CD4-positive, alpha-beta T cell (primary cell): ENCODE measurements at regions not wholly inside any gene's neighbourhood (a gene's known extent, or its start where the extent isn't known, plus 50 kb on each side); places are given as distances from the start of the nearest gene placed in this dataset.

Experiments
- ATAC-seq: fragments of 200-7000 bp; cut with Tn5 transposase; one replicate; pipeline ENCODE4 v1.10.0; 2022; ENCODE audit warnings: mild to moderate bottlenecking; ENCODE audit not compliant: poor library complexity
- CTCF ChIA-PET: fragments of 350-600 bp; sonication (Branson Sonifier 250); formaldehyde crosslinking; loops from one replicate; lab custom pipeline; 2021; ENCODE audit warnings: antibody characterized with exemption, inconsistent platforms; lab: Charles Lee
- POLR2A ChIA-PET: fragments of 350-600 bp; sonication (Branson Sonifier 250); formaldehyde crosslinking; loops from one replicate; lab custom pipeline; 2021; ENCODE audit warnings: antibody characterized with exemption, inconsistent platforms; lab: Charles Lee
- DNase-seq, 14 experiments: peaks; one replicate each; pipeline ENCODE4 v3.0.0-alpha.2; 2013 to 2020; ENCODE audit warnings: mixed read lengths in 2 of 14
- H3K27ac ChIP-seq, 2 donors: one replicate each; pipeline versions ENCODE4 v1.5.1 to v1.7.0; 2013; ENCODE audit warnings: low read length in 2 of 2, low read depth in 1 of 2, mild to moderate bottlenecking in 1 of 2
- H3K27me3 ChIP-seq, 2 experiments: 1 replicate in 1 of 2; 2 replicates in 1 of 2; pipeline versions ENCODE4 v1.6.1 to v1.7.0; 2013; ENCODE audit warnings: low read length in 2 of 2, control low read depth in 1 of 2, mild to moderate bottlenecking in 1 of 2, moderate library complexity in 1 of 2; ENCODE audit not compliant: insufficient read depth in 2 of 2, control insufficient read depth in 1 of 2
- H3K36me3 ChIP-seq: one replicate; pipeline ENCODE4 v1.6.1; 2013; ENCODE audit warnings: low read length, control low read depth; ENCODE audit not compliant: insufficient read depth
- H3K4me1 ChIP-seq: one replicate; pipeline ENCODE4 v1.6.1; 2013; ENCODE audit warnings: low read length, control low read depth; ENCODE audit not compliant: insufficient read depth
- H3K4me3 ChIP-seq: one replicate; pipeline ENCODE4 v1.5.1; 2013; ENCODE audit warnings: mild to moderate bottlenecking, low read length, moderate library complexity
- H3K9me3 ChIP-seq, 2 experiments: 1 replicate in 1 of 2; 2 replicates in 1 of 2; pipeline versions ENCODE4 v1.6.1 to v1.7.0; 2013; ENCODE audit warnings: low read length in 2 of 2, mild to moderate bottlenecking in 2 of 2, control low read depth in 1 of 2, moderate library complexity in 1 of 2; ENCODE audit not compliant: control insufficient read depth in 1 of 2, insufficient read depth in 1 of 2
- H3K27ac Mint-ChIP-seq: one replicate; pipeline ENCODE4 v1.8.0; 2020; ENCODE audit warnings: mixed read lengths
- H3K27me3 Mint-ChIP-seq: one replicate; pipeline ENCODE4 v1.8.0; 2021; ENCODE audit warnings: mixed read lengths
- H3K36me3 Mint-ChIP-seq: one replicate; pipeline ENCODE4 v1.8.0; 2021; ENCODE audit warnings: low read depth, mixed read lengths
- H3K4me1 Mint-ChIP-seq: one replicate; pipeline ENCODE4 v1.8.0; 2021; ENCODE audit warnings: low read depth, mixed read lengths
- H3K4me3 Mint-ChIP-seq: one replicate; pipeline ENCODE4 v1.8.0; 2020; ENCODE audit warnings: mild to moderate bottlenecking, mixed read lengths
- H3K9me3 Mint-ChIP-seq: one replicate; pipeline ENCODE4 v1.8.0; 2020; ENCODE audit warnings: mixed read lengths
- CTCF ChIP-seq: fragments of 200-600 bp; IDR thresholded peaks from one replicate; pipeline ENCODE4 v1.8.0; 2022; ENCODE audit warnings: antibody characterized with exemption, mild to moderate bottlenecking
- intact Hi-C, 2 experiments: fragments of 100-400 bp; cut with DNase I in 1 of 2; cut with micrococcal nuclease in 1 of 2; formaldehyde crosslinking; loops; one replicate each; pipeline versions ENCODE4 v1.15.1 to v1.9.0; 2023 to 2025; cut with DNase I, micrococcal nuclease

- no peak overlapping the region for H3K27ac ChIP-seq
- peaks cover 0 to 9% of the 10 kb centered on the region in 2 experiments for H3K9me3 ChIP-seq
- no peak for TF ChIP-seq CTCF
- Mint-ChIP-seq H3K4me3 (no peak overlapping the region), H3K27me3 (no peaks in the 10 kb centered on the region), H3K4me1 (no peaks in the 10 kb centered on the region), H3K9me3 (no peaks in the 10 kb centered on the region), H3K27ac (no peak overlapping the region), H3K36me3 (no peaks in the 10 kb centered on the region)
- no peak overlapping the region for H3K4me3 ChIP-seq
- DNase-seq = no peak
- H3K36me3 ChIP-seq = no peaks in the 10 kb centered on the region
- no peaks in the 10 kb centered on the region for H3K4me1 ChIP-seq
- H3K27me3 ChIP-seq = no peaks in the 10 kb centered on the region
- CTCF ChIA-PET = no interaction called here
- POLR2A ChIA-PET = no interaction called here
- intact Hi-C loops = no loop called here
- ATAC-seq = no peak
Observed at GRCh38 chr3:35385271-35385670, 254.1 kb upstream of the ARPP21 start.

GRCh38 chr3:35389907-35390306 lies 249.4 kb upstream of the ARPP21 start:
- Mint-ChIP-seq H3K4me3 (no peak overlapping the region), H3K36me3 (no peaks in the 10 kb centered on the region), H3K9me3 (peaks cover 9% of the 10 kb centered on the region), H3K27ac (no peak overlapping the region), H3K27me3 (no peaks in the 10 kb centered on the region), H3K4me1 (no peaks in the 10 kb centered on the region)
- POLR2A ChIA-PET = no interaction called here
- Histone ChIP-seq H3K27me3 (no peaks in the 10 kb centered on the region), H3K4me1 (no peaks in the 10 kb centered on the region), H3K9me3 (peaks cover 0 to 16% of the 10 kb centered on the region in 2 experiments), H3K27ac (no peak overlapping the region), H3K4me3 (no peak overlapping the region), H3K36me3 (no peaks in the 10 kb centered on the region)
- no peak for TF ChIP-seq CTCF
- CTCF ChIA-PET = no interaction called here
- no peak for ATAC-seq
- no peak for DNase-seq
- intact Hi-C loops = no loop called here

GRCh38 chr3:35392187-35392586 lies 247.1 kb upstream of the ARPP21 start:
- Mint-ChIP-seq H3K27ac (no peak overlapping the region), H3K4me3 (no peak overlapping the region), H3K9me3 (peaks cover 9% of the 10 kb centered on the region), H3K36me3 (no peaks in the 10 kb centered on the region), H3K27me3 (no peaks in the 10 kb centered on the region), H3K4me1 (no peaks in the 10 kb centered on the region)
- no peaks in the 10 kb centered on the region for H3K4me1 ChIP-seq
- ChIA-PET CTCF (no interaction called here), POLR2A (no interaction called here)
- H3K4me3 ChIP-seq = no peak overlapping the region
- ATAC-seq (no peak), DNase-seq (no peak)
- H3K9me3 ChIP-seq = peaks cover 0 to 19% of the 10 kb centered on the region in 2 experiments
- H3K27me3 ChIP-seq = no peaks in the 10 kb centered on the region
- no peak for TF ChIP-seq CTCF
- no peaks in the 10 kb centered on the region for H3K36me3 ChIP-seq
- H3K27ac ChIP-seq = no peak overlapping the region
- intact Hi-C loops = no loop called here
